ENCODE measurements at regions not wholly inside any gene's neighbourhood (a gene's known extent, or its start where the extent isn't known, plus 50 kb on each side); places are given as distances from the start of the nearest gene placed in this dataset.

GRCh38 chr5:116953251-116953930 is 378.8 kb upstream of the SEMA6A start:
- no peak for DNase-seq (ENCODE audit: low read depth, low spot score)
- BruUV-seq (replicated peaks), result no TSS peak
- Histone ChIP-seq H2AFZ (ENCODE audit: control insufficient read depth, low read depth, low read length) (no peak overlapping the region), H3K36me3 (ENCODE audit: control insufficient read depth in 2 of 2, insufficient read depth in 2 of 2, low read length in 1 of 2) (no peaks in the 10 kb centered on the region), H4K20me1 (ENCODE audit: control insufficient read depth, insufficient read depth) (no peaks in the 10 kb centered on the region), H3K4me1 (ENCODE audit: control insufficient read depth, insufficient read depth, low read length) (no peaks in the 10 kb centered on the region), H3K9ac (ENCODE audit: control insufficient read depth, insufficient read depth, low read length) (no peak overlapping the region), H3K4me3 (no peak overlapping the region), H3K4me2 (ENCODE audit: control insufficient read depth, insufficient read depth) (no peak overlapping the region), H3K27me3 (replicated peaks in 1 of 2; ENCODE audit: control insufficient read depth in 2 of 2, insufficient read depth in 2 of 2, low read length in 1 of 2) (no peaks in the 10 kb centered on the region; a peak in 1 of 4 replicates), H3K79me2 (ENCODE audit: control insufficient read depth, insufficient read depth, low read length) (no peaks in the 10 kb centered on the region), H3K9me3 (replicated peaks; ENCODE audit: control insufficient read depth, insufficient read depth, low read length) (no peaks in the 10 kb centered on the region; the same call in 2 of the 3 replicates), H3K27ac (ENCODE audit: control insufficient read depth, insufficient read depth) (no peak overlapping the region)
- no peak for FAIRE-seq
- SMC1A ChIA-PET (ENCODE audit: uncharacterized antibody, unreplicated experiment), result interaction anchor here (0.7 to 0.9 kb wide), 3 partner anchors 190 to 582 kb away, joined by 3 to 4 read pairs (median 3); partner anchors contain the start of gene SEMA6A
- WGBS (ENCODE audit: insufficient coverage, insufficient replicate concordance, low lambda C conversion rate, missing lambda C conversion rate), result 29% methylated on average over 3 of the region's 3 CpGs
- RAD21 ChIA-PET (ENCODE audit: unreplicated experiment), result interaction anchor here (2.0 kb wide), 1 partner anchor 377 kb away, joined by 7 read pairs; no protein-coding TSS in a partner anchor
- in situ Hi-C loops (cut with MboI) (no loop called here), intact Hi-C loops (cut with micrococcal nuclease; ENCODE audit: unreplicated experiment) (no loop called here)
- CTCF ChIA-PET, result interaction anchor here (0.5 to 1.2 kb wide), 3 partner anchors 297 to 816 kb away, joined by 3 to 4 read pairs (median 3); no protein-coding TSS in a partner anchor
- ATAC-seq, result no peak
- POLR2A ChIA-PET, result interaction anchor here (1.2 kb wide), 1 partner anchor 376 kb away, joined by 3 read pairs; no protein-coding TSS in a partner anchor
- TF ChIP-seq SUZ12 (IDR thresholded peaks at IDR 0.05; ENCODE audit: unreplicated experiment) (no peak), CHD2 (IDR thresholded peaks at IDR 0.05; ENCODE audit: borderline replicate concordance, low read depth, low read length) (no peak), ETV6 (conservative IDR thresholded peaks at IDR 0.05 in 1 of 2, IDR thresholded peaks at IDR 0.05 in 1 of 2; ENCODE audit: borderline replicate concordance in 1 of 2, low read depth in 1 of 2) (no peak), IKZF1 (conservative IDR thresholded peaks at IDR 0.05) (no peak), GATAD2B (conservative IDR thresholded peaks at IDR 0.05; ENCODE audit: low read depth) (no peak), USF1 (IDR thresholded peaks at IDR 0.05; ENCODE audit: borderline replicate concordance, extremely low read length, insufficient read depth, low read depth, low read length) (no peak), SIX5 (IDR thresholded peaks at IDR 0.05; ENCODE audit: low read depth, low read length, severe bottlenecking) (no peak), EZH2 (IDR thresholded peaks at IDR 0.05; ENCODE audit: borderline replicate concordance, control insufficient read depth, low read depth, low read length) (no peak), SUPT20H (IDR thresholded peaks at IDR 0.05; ENCODE audit: borderline replicate concordance, control insufficient read depth, low read depth, low read length) (no peak), PAX8 (IDR thresholded peaks at IDR 0.05) (no peak), ZNF687 (IDR thresholded peaks at IDR 0.05) (no peak), ZBTB11 (CRISPR knock-in tag; IDR thresholded peaks at IDR 0.05) (no peak), USF2 (IDR thresholded peaks at IDR 0.05; ENCODE audit: borderline replicate concordance, low read depth, low read length) (no peak)

Data from GM12878 (cell line).